ENCODE measurements at regions not wholly inside any gene's neighbourhood (a gene's known extent, or its start where the extent isn't known, plus 50 kb on each side); places are given as distances from the start of the nearest gene placed in this dataset.

DNA sequence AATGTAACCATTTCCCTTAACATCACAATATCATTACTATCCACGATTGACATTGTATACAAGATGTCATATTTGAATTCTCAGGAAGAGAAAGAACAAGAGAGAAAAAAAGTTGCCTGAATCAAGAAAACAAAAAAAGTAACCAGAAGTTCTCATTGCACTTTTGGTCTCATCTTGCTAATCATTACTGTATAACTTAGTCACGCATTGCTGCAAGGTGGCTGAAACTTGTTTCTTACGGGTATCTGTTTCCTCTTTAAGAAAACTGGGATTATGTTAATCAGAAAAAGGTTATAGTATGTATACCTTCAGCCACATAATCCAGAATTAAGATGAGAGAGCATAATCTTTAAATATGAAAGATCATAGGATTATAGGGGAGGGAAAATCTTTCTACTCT lies 639.7 kb upstream of the SYT4 start:
- no peak for DNase-seq (ENCODE audit: extremely low read depth, insufficient read length)
- Histone ChIP-seq H3K27me3 (replicated peaks; ENCODE audit: control insufficient read depth, insufficient read depth, low read length) (no peaks in the 10 kb centered on the region), H3K36me3 (ENCODE audit: control insufficient read depth, insufficient read depth, low read length) (no peaks in the 10 kb centered on the region), H3K4me3 (replicated peaks; ENCODE audit: low read depth, low read length) (no peak overlapping the region)
- TF ChIP-seq, protein P1, sequence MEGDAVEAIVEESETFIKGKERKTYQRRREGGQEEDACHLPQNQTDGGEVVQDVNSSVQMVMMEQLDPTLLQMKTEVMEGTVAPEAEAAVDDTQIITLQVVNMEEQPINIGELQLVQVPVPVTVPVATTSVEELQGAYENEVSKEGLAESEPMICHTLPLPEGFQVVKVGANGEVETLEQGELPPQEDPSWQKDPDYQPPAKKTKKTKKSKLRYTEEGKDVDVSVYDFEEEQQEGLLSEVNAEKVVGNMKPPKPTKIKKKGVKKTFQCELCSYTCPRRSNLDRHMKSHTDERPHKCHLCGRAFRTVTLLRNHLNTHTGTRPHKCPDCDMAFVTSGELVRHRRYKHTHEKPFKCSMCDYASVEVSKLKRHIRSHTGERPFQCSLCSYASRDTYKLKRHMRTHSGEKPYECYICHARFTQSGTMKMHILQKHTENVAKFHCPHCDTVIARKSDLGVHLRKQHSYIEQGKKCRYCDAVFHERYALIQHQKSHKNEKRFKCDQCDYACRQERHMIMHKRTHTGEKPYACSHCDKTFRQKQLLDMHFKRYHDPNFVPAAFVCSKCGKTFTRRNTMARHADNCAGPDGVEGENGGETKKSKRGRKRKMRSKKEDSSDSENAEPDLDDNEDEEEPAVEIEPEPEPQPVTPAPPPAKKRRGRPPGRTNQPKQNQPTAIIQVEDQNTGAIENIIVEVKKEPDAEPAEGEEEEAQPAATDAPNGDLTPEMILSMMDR (IDR thresholded peaks at IDR 0.05; ENCODE audit: insufficient read depth, low read length, poor library complexity, severe bottlenecking): no peak

DNA sequence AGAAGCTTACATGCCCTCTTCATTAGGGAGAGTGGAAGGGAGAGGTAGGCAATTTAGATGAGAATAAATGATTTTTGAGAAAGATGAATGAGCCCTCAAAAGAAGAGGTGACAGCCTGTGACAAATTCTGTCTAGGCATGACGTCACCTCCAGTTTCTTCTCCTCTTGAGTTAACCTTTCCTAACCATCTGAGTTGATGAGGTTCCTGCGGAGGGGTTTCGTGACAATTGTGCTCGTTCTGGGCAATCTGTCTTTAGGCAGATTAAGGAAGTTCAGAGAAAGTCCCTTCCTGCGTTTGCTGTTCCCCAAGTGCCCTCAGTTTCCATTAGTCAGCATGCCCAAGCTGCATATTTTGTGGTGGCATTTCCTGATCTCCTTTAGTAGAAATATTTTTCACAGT lies 640.2 kb upstream of the SYT4 start:
- Histone ChIP-seq H3K4me3 (replicated peaks; ENCODE audit: low read depth, low read length) (no peak overlapping the region), H3K36me3 (ENCODE audit: control insufficient read depth, insufficient read depth, low read length) (no peaks in the 10 kb centered on the region), H3K27me3 (replicated peaks; ENCODE audit: control insufficient read depth, insufficient read depth, low read length) (no peaks in the 10 kb centered on the region)
- TF ChIP-seq, protein P1 (IDR thresholded peaks at IDR 0.05; ENCODE audit: insufficient read depth, low read length, poor library complexity, severe bottlenecking): no peak
- DNase-seq (ENCODE audit: extremely low read depth, insufficient read length): no peak

DNA sequence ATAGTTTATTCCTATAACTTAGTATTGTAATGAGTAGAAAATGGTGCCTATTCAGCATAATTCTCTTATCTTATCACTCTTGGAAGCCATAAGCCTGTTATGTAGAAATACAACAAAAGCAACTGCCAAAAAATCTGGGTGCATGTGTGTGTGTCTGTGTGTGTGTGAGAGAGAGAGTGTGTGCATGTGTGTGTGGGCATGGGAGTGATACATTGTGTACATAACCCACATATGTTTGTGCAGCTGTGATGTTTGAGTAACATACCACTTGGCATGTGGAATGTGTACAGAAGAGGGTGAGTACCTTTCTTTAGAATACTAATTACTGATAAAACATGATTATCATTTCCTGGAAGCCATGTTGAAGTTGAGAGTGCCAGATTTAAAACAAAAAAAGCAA lies 642.3 kb upstream of the SYT4 start:
- TF ChIP-seq, protein P1 (IDR thresholded peaks at IDR 0.05; ENCODE audit: insufficient read depth, low read length, poor library complexity, severe bottlenecking): no peak
- Histone ChIP-seq H3K27me3 (replicated peaks; ENCODE audit: control insufficient read depth, insufficient read depth, low read length) (no peaks in the 10 kb centered on the region), H3K36me3 (ENCODE audit: control insufficient read depth, insufficient read depth, low read length) (no peaks in the 10 kb centered on the region), H3K4me3 (replicated peaks; ENCODE audit: low read depth, low read length) (no peak overlapping the region)
- DNase-seq (ENCODE audit: extremely low read depth, insufficient read length): no peak

DNA sequence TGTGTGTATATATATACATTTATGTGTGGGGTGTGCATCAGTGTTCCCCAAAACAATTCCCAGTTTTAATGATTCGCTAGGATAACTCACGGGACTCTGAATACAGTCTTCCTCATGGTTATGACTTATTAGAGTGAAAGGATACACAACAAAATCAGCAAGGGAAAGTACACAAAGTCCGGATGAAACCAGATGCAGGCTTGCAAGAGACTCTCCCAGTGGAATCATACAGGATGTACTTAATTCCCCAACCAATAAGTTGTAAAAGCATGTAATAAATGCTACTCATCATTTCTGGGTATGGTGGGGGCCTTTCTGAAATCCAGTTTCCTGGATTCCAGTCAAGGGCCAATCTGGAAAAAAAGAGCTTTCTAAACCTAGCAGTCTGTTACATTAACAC lies 654.1 kb upstream of the SYT4 start:
- no peak for DNase-seq (ENCODE audit: extremely low read depth, insufficient read length)
- TF ChIP-seq, protein P1 (IDR thresholded peaks at IDR 0.05; ENCODE audit: insufficient read depth, low read length, poor library complexity, severe bottlenecking): no peak
- no peaks in the 10 kb centered on the region for H3K27me3 ChIP-seq (replicated peaks; ENCODE audit: control insufficient read depth, insufficient read depth, low read length)
- no peaks in the 10 kb centered on the region for H3K36me3 ChIP-seq (ENCODE audit: control insufficient read depth, insufficient read depth, low read length)
- no peak overlapping the region for H3K4me3 ChIP-seq (replicated peaks; ENCODE audit: low read depth, low read length)

- DNase-seq (ENCODE audit: extremely low read depth, insufficient read length): no peak
- TF ChIP-seq, protein P1 (IDR thresholded peaks at IDR 0.05; ENCODE audit: insufficient read depth, low read length, poor library complexity, severe bottlenecking): no peak
- Histone ChIP-seq H3K36me3 (ENCODE audit: control insufficient read depth, insufficient read depth, low read length) (no peaks in the 10 kb centered on the region), H3K4me3 (replicated peaks; ENCODE audit: low read depth, low read length) (no peak overlapping the region), H3K27me3 (replicated peaks; ENCODE audit: control insufficient read depth, insufficient read depth, low read length) (no peaks in the 10 kb centered on the region)
These were observed 654.9 kb upstream of the SYT4 start for GRCh38 chr18:43932140-43932539.

DNA sequence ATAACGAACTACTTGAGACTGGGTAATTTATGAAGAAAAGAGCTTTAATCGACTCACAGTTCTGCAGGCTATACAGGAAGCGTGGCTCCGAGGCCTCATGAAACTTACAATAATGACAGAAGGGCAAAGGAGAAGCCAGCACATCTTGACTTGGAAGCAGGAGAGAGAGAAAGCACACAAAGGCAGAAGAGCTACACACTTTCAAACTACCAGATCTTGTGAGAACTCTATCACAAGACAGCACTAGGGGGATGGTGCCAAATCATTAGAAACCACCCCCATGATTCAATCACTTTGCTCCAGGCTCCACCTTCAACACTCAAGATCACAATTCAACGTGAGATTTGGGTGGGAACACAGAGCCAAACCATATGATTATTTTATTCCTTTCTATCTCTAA lies 655.9 kb upstream of the SYT4 start:
- H3K36me3 ChIP-seq (ENCODE audit: control insufficient read depth, insufficient read depth, low read length): no peaks in the 10 kb centered on the region
- TF ChIP-seq, protein P1 (IDR thresholded peaks at IDR 0.05; ENCODE audit: insufficient read depth, low read length, poor library complexity, severe bottlenecking): no peak
- H3K4me3 ChIP-seq (replicated peaks; ENCODE audit: low read depth, low read length): no peak overlapping the region
- H3K27me3 ChIP-seq (replicated peaks; ENCODE audit: control insufficient read depth, insufficient read depth, low read length): no peaks in the 10 kb centered on the region
- DNase-seq (ENCODE audit: extremely low read depth, insufficient read length): no peak

Data from GM06990 (cell line).